ENCODE measurements at regions not wholly inside any gene's neighbourhood (a gene's known extent, or its start where the extent isn't known, plus 50 kb on each side); places are given as distances from the start of the nearest gene placed in this dataset.

DNA sequence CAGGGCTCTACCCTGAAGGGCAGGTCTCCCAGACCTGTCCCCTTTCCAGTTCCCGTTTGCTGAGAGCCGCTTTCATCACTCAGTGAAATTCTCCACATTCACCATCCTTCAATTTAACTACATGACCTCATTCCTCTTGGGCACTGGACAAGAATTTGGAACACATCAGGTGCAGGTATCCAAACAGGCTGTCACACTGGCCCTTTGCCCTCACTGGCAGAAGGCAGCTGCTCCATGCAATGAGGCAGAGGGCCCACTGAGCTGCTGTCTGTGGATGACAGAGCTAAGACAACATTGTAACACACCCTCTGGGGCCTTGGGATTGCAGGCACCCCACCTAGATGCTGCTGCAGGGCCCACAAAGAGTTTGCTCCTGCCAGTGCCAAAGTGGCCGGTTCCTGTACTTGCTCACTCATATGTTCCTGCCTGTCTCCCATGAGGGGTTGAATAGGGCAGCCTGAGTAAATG is 55.1 kb downstream of the ACTL7B start:
- H3K9me2 ChIP-seq (replicated peaks; ENCODE audit: insufficient read depth): no peaks in the 10 kb centered on the region
- no peak for TF ChIP-seq CTCF (IDR thresholded peaks at IDR 0.05; ENCODE audit: poor library complexity)
- no peak for TF ChIP-seq EZH2phosphoT487 (IDR thresholded peaks at IDR 0.05; ENCODE audit: low read depth, severe bottlenecking, unreplicated experiment)
- no peak for TF ChIP-seq EZH2 (IDR thresholded peaks at IDR 0.05; ENCODE audit: borderline replicate concordance)
- H3K9me3 ChIP-seq (ENCODE audit: low read depth): no peaks in the 10 kb centered on the region
- H3K4me1 ChIP-seq (ENCODE audit: insufficient read depth): no peaks in the 10 kb centered on the region
- no peak overlapping the region for H3K4me3 ChIP-seq
- no peaks in the 10 kb centered on the region for H3K36me3 ChIP-seq (replicated peaks; ENCODE audit: insufficient read depth, low read depth)
- 79% methylated on average over 3 of the region's 3 CpGs for WGBS (ENCODE audit: low lambda C conversion rate, missing lambda C conversion rate)
- H3K4me2 ChIP-seq: no peak overlapping the region
- H3K27me3 ChIP-seq: no peaks in the 10 kb centered on the region
- no peak for DNase-seq (ENCODE audit: low spot score)
- H4K20me1 ChIP-seq (ENCODE audit: insufficient read depth, poor library complexity, severe bottlenecking): no peaks in the 10 kb centered on the region
- H2AFZ ChIP-seq: no peak overlapping the region
- H3K79me2 ChIP-seq: no peaks in the 10 kb centered on the region
- no peak overlapping the region for H3K27ac ChIP-seq

DNA sequence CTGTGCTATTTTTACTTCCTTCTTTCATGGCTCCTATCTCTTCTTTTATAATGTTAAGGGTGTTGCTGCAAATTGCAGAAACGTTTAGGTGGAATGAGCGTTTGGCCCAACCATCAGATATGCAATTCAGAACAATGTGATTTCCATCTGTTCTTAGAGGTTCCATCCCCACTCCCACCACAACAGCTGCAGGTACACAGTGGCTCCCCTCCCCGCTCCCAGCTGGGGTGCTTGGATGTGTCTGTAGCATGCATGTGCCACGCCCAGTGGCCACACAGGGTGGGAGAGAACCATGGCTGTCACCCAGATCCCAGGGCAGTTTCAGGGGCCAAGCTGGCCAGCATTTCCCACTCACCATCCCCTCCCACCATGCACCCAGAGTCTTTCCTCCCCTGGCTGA is 62.2 kb downstream of the ACTL7B start:
- Histone ChIP-seq H3K36me3 (replicated peaks; ENCODE audit: insufficient read depth, low read depth) (no peaks in the 10 kb centered on the region), H3K9me3 (ENCODE audit: low read depth) (no peaks in the 10 kb centered on the region), H3K9me2 (replicated peaks; ENCODE audit: insufficient read depth) (no peaks in the 10 kb centered on the region), H4K20me1 (ENCODE audit: insufficient read depth, poor library complexity, severe bottlenecking) (no peaks in the 10 kb centered on the region), H3K27ac (no peak overlapping the region), H3K4me1 (ENCODE audit: insufficient read depth) (no peaks in the 10 kb centered on the region), H3K4me3 (no peak overlapping the region), H3K27me3 (no peaks in the 10 kb centered on the region), H2AFZ (no peak overlapping the region), H3K79me2 (no peaks in the 10 kb centered on the region), H3K4me2 (no peak overlapping the region)
- TF ChIP-seq EZH2 (IDR thresholded peaks at IDR 0.05; ENCODE audit: borderline replicate concordance) (no peak), CTCF (IDR thresholded peaks at IDR 0.05; ENCODE audit: poor library complexity) (no peak), EZH2phosphoT487 (IDR thresholded peaks at IDR 0.05; ENCODE audit: low read depth, severe bottlenecking, unreplicated experiment) (no peak)
- DNase-seq (ENCODE audit: low spot score): no peak
- WGBS (ENCODE audit: low lambda C conversion rate, missing lambda C conversion rate): 90% methylated on average over 4 of the region's 4 CpGs

DNA sequence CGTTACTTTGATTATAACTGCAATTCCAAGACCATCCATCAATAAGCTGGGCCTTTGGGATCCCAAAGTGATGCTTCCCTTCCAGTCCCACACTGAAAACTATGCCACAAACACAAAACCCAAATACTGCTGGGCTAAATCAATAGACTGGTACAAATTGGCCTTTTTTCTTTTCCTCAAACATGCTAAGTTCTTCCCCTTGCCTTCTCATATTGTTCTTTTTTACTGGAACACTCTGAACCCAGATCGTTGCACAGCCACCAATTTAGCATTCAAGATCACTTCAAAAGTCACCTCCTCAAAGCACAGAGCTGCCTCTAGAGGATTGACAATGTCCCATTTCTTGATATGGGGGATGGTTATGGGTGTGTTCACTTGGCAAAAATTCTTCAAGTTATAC is 66.0 kb downstream of the ACTL7B start:
- H3K9me3 ChIP-seq (ENCODE audit: low read depth): no peaks in the 10 kb centered on the region
- no peaks in the 10 kb centered on the region for H3K27me3 ChIP-seq
- H3K79me2 ChIP-seq: no peaks in the 10 kb centered on the region
- no peak overlapping the region for H3K4me3 ChIP-seq
- no peaks in the 10 kb centered on the region for H4K20me1 ChIP-seq (ENCODE audit: insufficient read depth, poor library complexity, severe bottlenecking)
- no peak overlapping the region for H3K4me2 ChIP-seq
- no peak overlapping the region for H2AFZ ChIP-seq
- no peaks in the 10 kb centered on the region for H3K9me2 ChIP-seq (replicated peaks; ENCODE audit: insufficient read depth)
- H3K36me3 ChIP-seq (replicated peaks; ENCODE audit: insufficient read depth, low read depth): no peaks in the 10 kb centered on the region
- 91% methylated on average over 2 of the region's 2 CpGs for WGBS (ENCODE audit: low lambda C conversion rate, missing lambda C conversion rate)
- DNase-seq (ENCODE audit: low spot score): no peak
- H3K27ac ChIP-seq: no peak overlapping the region
- peaks cover 9% of the 10 kb centered on the region for H3K4me1 ChIP-seq (ENCODE audit: insufficient read depth)
- TF ChIP-seq EZH2phosphoT487 (IDR thresholded peaks at IDR 0.05; ENCODE audit: low read depth, severe bottlenecking, unreplicated experiment): no peak
- TF ChIP-seq EZH2 (IDR thresholded peaks at IDR 0.05; ENCODE audit: borderline replicate concordance): no peak
- no peak for TF ChIP-seq CTCF (IDR thresholded peaks at IDR 0.05; ENCODE audit: poor library complexity)

- Histone ChIP-seq H3K4me3 (no peak overlapping the region), H4K20me1 (ENCODE audit: insufficient read depth, poor library complexity, severe bottlenecking) (no peaks in the 10 kb centered on the region), H3K27ac (peak overlapping the region; percentile 35), H3K27me3 (no peaks in the 10 kb centered on the region), H3K4me2 (no peak overlapping the region), H2AFZ (no peak overlapping the region), H3K4me1 (ENCODE audit: insufficient read depth) (peaks cover 9% of the 10 kb centered on the region), H3K79me2 (no peaks in the 10 kb centered on the region), H3K36me3 (replicated peaks; ENCODE audit: insufficient read depth, low read depth) (no peaks in the 10 kb centered on the region), H3K9me2 (replicated peaks; ENCODE audit: insufficient read depth) (no peaks in the 10 kb centered on the region), H3K9me3 (ENCODE audit: low read depth) (no peaks in the 10 kb centered on the region)
- WGBS (ENCODE audit: low lambda C conversion rate, missing lambda C conversion rate): 81% methylated on average over 7 of the region's 7 CpGs
- TF ChIP-seq CTCF (IDR thresholded peaks at IDR 0.05; ENCODE audit: poor library complexity): no peak
- TF ChIP-seq EZH2 (IDR thresholded peaks at IDR 0.05; ENCODE audit: borderline replicate concordance): no peak
- no peak for TF ChIP-seq EZH2phosphoT487 (IDR thresholded peaks at IDR 0.05; ENCODE audit: low read depth, severe bottlenecking, unreplicated experiment)
- DNase-seq (ENCODE audit: low spot score): no peak
Observed at GRCh38 chr9:108787690-108788048, 68.1 kb downstream of the ACTL7B start.
